Mesenchymal stem cell (in vitro differentiated cells and primary cell): ENCODE measurements at regions not wholly inside any gene's neighbourhood (a gene's known extent, or its start where the extent isn't known, plus 50 kb on each side); places are given as distances from the start of the nearest gene placed in this dataset.
"Not testable (repeated sequence)": the region's sequence is repeated elsewhere in the genome, so short reads cannot be mapped to it uniquely, and the experiment has no call there.

Source experiments
- DNase-seq: peaks from one replicate; pipeline ENCODE4 v3.0.0-alpha.2; 2013
- H2AFZ ChIP-seq: one replicate; pipeline ENCODE4 v1.6.1; 2013; ENCODE audit warnings: low read depth, mild to moderate bottlenecking, control low read depth, inconsistent platforms, low read length, moderate library complexity
- H2AK5ac ChIP-seq: 2 replicates; pipeline ENCODE4 v1.6.1; 2013; ENCODE audit warnings: low read length, moderate library complexity, mild to moderate bottlenecking, inconsistent platforms; ENCODE audit not compliant: severe bottlenecking
- H2BK120ac ChIP-seq: one replicate; pipeline ENCODE4 v1.6.1; 2013; ENCODE audit warnings: low read depth, mild to moderate bottlenecking, inconsistent platforms, low read length, moderate library complexity
- H2BK12ac ChIP-seq, 2 experiments: one replicate each; pipeline ENCODE4 v1.6.1; 2013; ENCODE audit warnings: inconsistent platforms in 2 of 2, low read length in 2 of 2, mild to moderate bottlenecking in 2 of 2, moderate library complexity in 2 of 2, control low read depth in 1 of 2
- H2BK15ac ChIP-seq: one replicate; pipeline ENCODE4 v1.6.1; 2013; ENCODE audit warnings: mild to moderate bottlenecking, low read depth, inconsistent platforms; ENCODE audit not compliant: poor library complexity, severe bottlenecking
- H2BK5ac ChIP-seq: 2 replicates; pipeline ENCODE4 v1.6.1; 2013; ENCODE audit warnings: low read depth, mild to moderate bottlenecking, low read length, control low read depth, inconsistent platforms; ENCODE audit not compliant: poor library complexity, severe bottlenecking
- H3K14ac ChIP-seq, 2 experiments: one replicate each; pipeline ENCODE4 v1.6.1; 2013; ENCODE audit warnings: inconsistent platforms in 2 of 2, low read length in 2 of 2, control low read depth in 1 of 2, mild to moderate bottlenecking in 1 of 2, moderate library complexity in 1 of 2
- H3K18ac ChIP-seq, 2 experiments: one replicate each; pipeline ENCODE4 v1.6.1; 2013; ENCODE audit warnings: inconsistent platforms in 2 of 2, low read length in 2 of 2, control low read depth in 1 of 2, low read depth in 1 of 2, mild to moderate bottlenecking in 1 of 2
- H3K23ac ChIP-seq, 2 experiments: one replicate each; pipeline ENCODE4 v1.6.1; 2013; ENCODE audit warnings: inconsistent platforms in 2 of 2, low read length in 2 of 2, mild to moderate bottlenecking in 2 of 2, moderate library complexity in 2 of 2, control low read depth in 1 of 2
- H3K27ac ChIP-seq: 2 replicates; pipeline ENCODE4 v1.5.1; 2013; ENCODE audit warnings: mild to moderate bottlenecking, moderate library complexity, low read length, control low read depth, inconsistent platforms; ENCODE audit not compliant: poor library complexity, severe bottlenecking
- H3K27me3 ChIP-seq, 2 experiments: 2 replicates each; pipeline versions ENCODE4 v1.6.1 to v1.7.0; 2013; ENCODE audit warnings: low read length in 2 of 2, mild to moderate bottlenecking in 2 of 2, moderate library complexity in 2 of 2, control low read depth in 1 of 2, inconsistent platforms in 1 of 2; ENCODE audit not compliant: control insufficient read depth in 1 of 2, insufficient read depth in 1 of 2
- H3K36me3 ChIP-seq, 2 experiments: 2 replicates each; pipeline versions ENCODE4 v1.6.1 to v1.7.0; 2013; ENCODE audit warnings: low read length in 2 of 2, control low read depth in 1 of 2, inconsistent platforms in 1 of 2, low read depth in 1 of 2, mild to moderate bottlenecking in 1 of 2; ENCODE audit not compliant: insufficient read depth in 2 of 2, control insufficient read depth in 1 of 2
- H3K4ac ChIP-seq, 2 experiments: one replicate each; pipeline ENCODE4 v1.6.1; 2013; ENCODE audit warnings: inconsistent platforms in 2 of 2, low read length in 2 of 2, mild to moderate bottlenecking in 2 of 2, moderate library complexity in 2 of 2, control low read depth in 1 of 2, low read depth in 1 of 2
- H3K4me1 ChIP-seq: 2 replicates; pipeline ENCODE4 v1.6.1; 2013; ENCODE audit warnings: low read depth, low read length, control low read depth; ENCODE audit not compliant: control insufficient read depth, insufficient read depth
- H3K4me2 ChIP-seq: 2 replicates; pipeline ENCODE4 v1.6.1; 2013; ENCODE audit warnings: low read length, mild to moderate bottlenecking, inconsistent platforms; ENCODE audit not compliant: poor library complexity, severe bottlenecking
- H3K4me3 ChIP-seq, 2 experiments: 2 replicates each; pipeline versions ENCODE4 v1.5.1 to v1.7.0; 2013; ENCODE audit warnings: low read length in 2 of 2, mild to moderate bottlenecking in 2 of 2, control low read depth in 1 of 2, low read depth in 1 of 2; ENCODE audit not compliant: insufficient read depth in 1 of 2
- H3K79me1 ChIP-seq: replicated peaks from 2 replicates; pipeline ENCODE4 v1.6.1; 2013; ENCODE audit warnings: mild to moderate bottlenecking, control low read depth, low read length, inconsistent platforms; ENCODE audit not compliant: poor library complexity, severe bottlenecking
- H3K9ac ChIP-seq: 2 replicates; pipeline ENCODE4 v1.7.0; 2013; ENCODE audit warnings: mild to moderate bottlenecking, low read length, moderate library complexity
- H3K9me3 ChIP-seq: 2 replicates; pipeline ENCODE4 v1.7.0; 2013; ENCODE audit warnings: mild to moderate bottlenecking, low read length; ENCODE audit not compliant: control insufficient read depth
- H4K8ac ChIP-seq: one replicate; pipeline ENCODE4 v1.6.1; 2013; ENCODE audit warnings: inconsistent platforms, mild to moderate bottlenecking, low read length, moderate library complexity
- H4K91ac ChIP-seq: one replicate; pipeline ENCODE4 v1.6.1; 2013; ENCODE audit warnings: mild to moderate bottlenecking, low read length, inconsistent platforms
- WGBS: methylation state at CpG from one replicate; pipeline ENCODE4 v1.1.7; 2013; ENCODE audit warnings: mixed read lengths; 5-methylcytosine and 5-hydroxymethylcytosine counted together

GRCh38 chr11:57940044-57940756, 83.5 kb upstream of the OR9Q1 start:
- H3K9ac ChIP-seq, result no peak overlapping the region
- H2BK120ac ChIP-seq, result no peak overlapping the region
- H3K14ac ChIP-seq, result no peak overlapping the region
- no peak overlapping the region for H2AFZ ChIP-seq
- H2BK5ac ChIP-seq, result no peak overlapping the region
- no peak overlapping the region for H3K27ac ChIP-seq
- H4K8ac ChIP-seq, result no peak overlapping the region
- no peaks in the 10 kb centered on the region for H3K4me1 ChIP-seq
- H3K4me2 ChIP-seq, result no peak overlapping the region
- H3K9me3 ChIP-seq, result no peaks in the 10 kb centered on the region
- DNase-seq, result no peak
- H3K23ac ChIP-seq, result no peak overlapping the region
- H3K4ac ChIP-seq, result no peak overlapping the region
- WGBS, result 63% methylated on average over 4 of the region's 4 CpGs
- H2BK15ac ChIP-seq, result no peak overlapping the region
- no peak overlapping the region for H3K18ac ChIP-seq
- H3K27me3 ChIP-seq, result no peaks in the 10 kb centered on the region
- no peak overlapping the region for H2BK12ac ChIP-seq
- H3K79me1 ChIP-seq, result no peaks in the 10 kb centered on the region
- no peak overlapping the region for H4K91ac ChIP-seq
- no peaks in the 10 kb centered on the region for H3K36me3 ChIP-seq
- H3K4me3 ChIP-seq, result no peak overlapping the region
- no peak overlapping the region for H2AK5ac ChIP-seq

GRCh38 chr11:57941875-57942274, 81.8 kb upstream of the OR9Q1 start:
- Histone ChIP-seq H2BK5ac (no peak overlapping the region), H3K4ac (no peak overlapping the region)

GRCh38 chr11:57942808-57943207, 80.9 kb upstream of the OR9Q1 start:
- Histone ChIP-seq H4K8ac (no peak overlapping the region), H2BK15ac (no peak overlapping the region), H2AK5ac (no peak overlapping the region), H3K9me3 (no peaks in the 10 kb centered on the region), H3K4me1 (no peaks in the 10 kb centered on the region), H2BK5ac (no peak overlapping the region), H3K27me3 (no peaks in the 10 kb centered on the region), H4K91ac (no peak overlapping the region), H3K4me2 (no peak overlapping the region), H3K23ac (no peak overlapping the region), H3K14ac (no peak overlapping the region), H3K27ac (no peak overlapping the region), H2AFZ (no peak overlapping the region), H3K36me3 (no peaks in the 10 kb centered on the region), H3K9ac (no peak overlapping the region), H2BK120ac (no peak overlapping the region), H3K4ac (no peak overlapping the region), H3K79me1 (no peaks in the 10 kb centered on the region), H3K4me3 (no peak overlapping the region), H2BK12ac (no peak overlapping the region), H3K18ac (no peak overlapping the region)
- no peak for DNase-seq
- no CpG with 5 or more reads among the region's 1 CpG for WGBS

More at GRCh38 chr11:57941875-57942274, 81.8 kb upstream of the OR9Q1 start:
- H3K23ac ChIP-seq, result no peak overlapping the region
- 83% methylated on average over 2 of the region's 3 CpGs for WGBS
- no peak overlapping the region for H3K9ac ChIP-seq
- H2AK5ac ChIP-seq, result no peak overlapping the region
- no peak overlapping the region for H4K8ac ChIP-seq
- no peak overlapping the region for H3K18ac ChIP-seq
- H2BK15ac ChIP-seq, result no peak overlapping the region
- H3K14ac ChIP-seq, result no peak overlapping the region
- no peaks in the 10 kb centered on the region for H3K4me1 ChIP-seq
- H2BK120ac ChIP-seq, result no peak overlapping the region
- no peak overlapping the region for H4K91ac ChIP-seq
- no peak overlapping the region for H3K27ac ChIP-seq
- H3K4me2 ChIP-seq, result no peak overlapping the region
- no peaks in the 10 kb centered on the region for H3K36me3 ChIP-seq
- no peaks in the 10 kb centered on the region for H3K9me3 ChIP-seq
- H2BK12ac ChIP-seq, result no peak overlapping the region
- no peak overlapping the region for H2AFZ ChIP-seq
- H3K27me3 ChIP-seq, result no peaks in the 10 kb centered on the region
- no peak overlapping the region for H3K4me3 ChIP-seq
- H3K79me1 ChIP-seq, result no peaks in the 10 kb centered on the region
- no peak for DNase-seq

- H3K9me3 ChIP-seq, H2AFZ ChIP-seq, H3K4ac ChIP-seq, H3K4me2 ChIP-seq, H3K23ac ChIP-seq, H4K8ac ChIP-seq, H3K18ac ChIP-seq, H4K91ac ChIP-seq, H3K79me1 ChIP-seq, H3K9ac ChIP-seq, H3K27me3 ChIP-seq, H2AK5ac ChIP-seq, H2BK5ac ChIP-seq, H2BK15ac ChIP-seq, DNase-seq, H3K4me1 ChIP-seq, H2BK12ac ChIP-seq, H3K27ac ChIP-seq, H3K36me3 ChIP-seq, H3K4me3 ChIP-seq, H2BK120ac ChIP-seq, H3K14ac ChIP-seq: not testable (repeated sequence)
- 83% methylated on average over 22 of the region's 28 CpGs for WGBS
These were observed 79.9 kb upstream of the OR9Q1 start for GRCh38 chr11:57943766-57944165.
